ENCODE measurements at regions not wholly inside any gene's neighbourhood (a gene's known extent, or its start where the extent isn't known, plus 50 kb on each side); places are given as distances from the start of the nearest gene placed in this dataset.
"Not testable (repeated sequence)": the region's sequence is repeated elsewhere in the genome, so short reads cannot be mapped to it uniquely, and the experiment has no call there.

- no peak overlapping the region for H3K4me3 ChIP-seq (ENCODE audit: low read depth, low read length)
- no peak for DNase-seq (ENCODE audit: low read depth)
Measured at GRCh38 chr5:50501491-50502228, 60.6 kb upstream of the EMB start.

- not testable (repeated sequence) for H3K4me3 ChIP-seq (ENCODE audit: low read depth, low read length); DNase-seq (ENCODE audit: low read depth)
Measured at GRCh38 chr5:50513028-50513457, 72.0 kb upstream of the EMB start.

GRCh38 chr5:50521060-50521459, 80.0 kb upstream of the EMB start:
- DNase-seq (ENCODE audit: low read depth) = not testable (repeated sequence)

DNA sequence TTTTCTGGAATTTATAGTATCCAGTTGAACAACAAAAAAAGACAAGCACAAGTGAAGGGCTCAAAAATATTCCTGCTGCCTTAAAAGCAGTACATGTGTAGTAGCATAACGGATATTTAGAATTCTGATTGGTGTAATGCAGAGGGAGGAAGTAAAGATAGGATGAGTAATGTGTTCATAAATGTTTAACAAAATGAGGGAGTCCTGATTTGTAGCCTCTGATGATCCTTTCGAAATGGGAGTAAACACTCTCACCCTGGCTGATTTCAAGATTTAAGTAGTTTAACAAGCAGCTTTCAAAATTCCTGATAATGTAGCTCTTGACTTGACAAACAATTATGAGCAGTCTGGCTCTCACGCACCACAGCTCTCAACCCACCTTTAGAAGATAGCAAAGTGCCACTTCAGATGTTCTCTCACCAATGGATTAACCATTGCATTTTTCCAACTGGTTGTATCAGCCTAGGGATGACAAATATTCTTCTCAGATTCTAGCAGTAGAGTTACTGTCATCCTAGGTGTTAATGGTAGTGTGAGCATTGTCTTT, 86.5 kb upstream of the EMB start:
- not testable (repeated sequence) for H3K4me3 ChIP-seq (ENCODE audit: low read depth, low read length); DNase-seq (ENCODE audit: low read depth)

More at GRCh38 chr5:50521060-50521459, 80.0 kb upstream of the EMB start:
- not testable (repeated sequence) for H3K4me3 ChIP-seq (ENCODE audit: low read depth, low read length)

GRCh38 chr5:50535393-50535792, 94.3 kb upstream of the EMB start:
- H3K4me3 ChIP-seq (ENCODE audit: low read depth, low read length) = no peak overlapping the region
- DNase-seq (ENCODE audit: low read depth) = no peak

DNA sequence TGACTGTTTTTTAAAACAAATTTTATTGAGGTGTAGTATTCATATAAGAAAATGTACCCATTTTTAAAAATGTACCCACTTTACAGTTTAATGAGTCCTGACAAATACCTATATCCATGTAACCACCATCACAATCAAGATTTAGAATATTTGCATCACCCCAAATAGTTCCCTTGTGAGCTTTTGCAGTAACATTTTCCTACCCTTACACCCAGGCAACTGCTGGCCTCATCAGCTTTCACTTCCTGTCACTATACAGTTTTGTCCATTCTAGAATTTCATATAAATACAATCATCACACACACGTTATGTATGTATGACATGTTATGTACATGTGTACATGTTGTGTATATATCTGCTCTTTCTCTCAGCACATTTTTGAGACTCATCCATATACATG, 96.4 kb upstream of the EMB start:
- not testable (repeated sequence) for H3K4me3 ChIP-seq (ENCODE audit: low read depth, low read length); DNase-seq (ENCODE audit: low read depth)

GRCh38 chr5:50547303-50547702, 106.2 kb upstream of the EMB start:
- DNase-seq (ENCODE audit: low read depth) = no peak

GRCh38 chr5:50550267-50550666, 109.2 kb upstream of the EMB start:
- no peak for DNase-seq (ENCODE audit: low read depth)
- H3K4me3 ChIP-seq (ENCODE audit: low read depth, low read length) = no peak overlapping the region

More at GRCh38 chr5:50547303-50547702, 106.2 kb upstream of the EMB start:
- no peak overlapping the region for H3K4me3 ChIP-seq (ENCODE audit: low read depth, low read length)

DNA sequence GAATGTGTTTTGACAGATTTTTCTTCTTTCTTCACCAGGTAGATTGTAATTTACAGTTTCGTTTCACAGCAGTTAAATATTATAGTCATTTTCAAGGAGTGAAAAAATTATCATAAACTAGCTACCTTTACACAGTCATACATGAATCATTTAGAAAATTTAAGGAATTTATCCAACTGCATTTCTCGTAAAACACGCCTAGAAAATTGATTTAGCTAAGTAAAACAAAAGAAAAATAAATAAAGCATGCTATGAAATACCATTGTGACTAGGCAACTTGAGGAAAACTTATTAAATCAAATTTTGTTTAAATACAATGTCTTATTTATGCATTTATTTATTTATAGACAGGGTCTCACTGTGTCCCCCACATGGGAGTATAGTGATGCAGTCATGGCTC, 109.9 kb upstream of the EMB start:
- no peak for DNase-seq (ENCODE audit: low read depth)
- no peak overlapping the region for H3K4me3 ChIP-seq (ENCODE audit: low read depth, low read length)

DNA sequence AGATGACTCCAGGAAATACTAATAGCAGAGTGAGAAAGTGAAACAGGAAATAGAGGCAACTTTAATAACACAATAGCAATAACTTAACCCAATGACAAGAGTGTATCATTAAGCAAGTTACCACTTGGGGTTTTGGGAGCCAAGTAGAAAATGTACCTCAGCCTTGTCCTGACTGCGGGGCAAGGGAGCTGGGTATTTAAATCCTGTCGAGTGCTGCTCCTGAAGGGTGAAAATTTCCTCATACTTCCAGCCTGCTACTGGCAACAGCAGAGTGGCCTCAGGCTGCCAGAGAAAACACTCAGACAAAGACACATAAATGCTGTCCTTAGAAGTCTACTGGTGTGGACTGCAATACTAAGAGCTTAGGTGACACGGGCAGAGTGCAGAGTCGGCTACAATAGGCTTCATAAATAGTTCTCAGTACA, 112.5 kb upstream of the EMB start:
- no peak overlapping the region for H3K4me3 ChIP-seq (ENCODE audit: low read depth, low read length)
- no peak for DNase-seq (ENCODE audit: low read depth)

DNA sequence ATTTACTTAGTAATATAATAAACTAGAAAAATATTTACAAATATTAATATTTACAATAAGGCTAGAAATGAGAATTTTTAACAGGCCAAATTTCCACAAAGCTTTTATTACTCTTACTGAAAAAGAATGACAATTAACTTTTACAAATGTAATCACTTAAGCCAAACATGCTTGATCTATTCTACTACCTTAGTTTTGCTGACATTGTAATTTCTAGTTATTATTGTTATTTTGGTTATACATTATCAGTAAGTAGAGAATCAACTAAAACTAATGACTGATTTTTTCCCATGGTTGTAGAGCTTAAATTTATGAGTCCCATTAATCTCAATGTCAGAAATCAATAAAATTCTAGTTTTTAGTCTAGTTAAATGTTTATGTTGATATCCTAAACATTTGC, 107.8 kb upstream of the PARP8 start:
- DNase-seq (ENCODE audit: low read depth); H3K4me3 ChIP-seq (ENCODE audit: low read depth, low read length): not testable (repeated sequence)

GRCh38 chr5:50559955-50560354, 106.5 kb upstream of the PARP8 start:
- H3K4me3 ChIP-seq (ENCODE audit: low read depth, low read length) = no peak overlapping the region
- DNase-seq (ENCODE audit: low read depth) = no peak

GRCh38 chr5:50562694-50563093, 103.7 kb upstream of the PARP8 start:
- no peak for DNase-seq (ENCODE audit: low read depth)
- H3K4me3 ChIP-seq (ENCODE audit: low read depth, low read length) = no peak overlapping the region

- DNase-seq (ENCODE audit: low read depth) = no peak
- no peak overlapping the region for H3K4me3 ChIP-seq (ENCODE audit: low read depth, low read length)
Measured at GRCh38 chr5:50564079-50564478, 102.4 kb upstream of the PARP8 start.

DNA sequence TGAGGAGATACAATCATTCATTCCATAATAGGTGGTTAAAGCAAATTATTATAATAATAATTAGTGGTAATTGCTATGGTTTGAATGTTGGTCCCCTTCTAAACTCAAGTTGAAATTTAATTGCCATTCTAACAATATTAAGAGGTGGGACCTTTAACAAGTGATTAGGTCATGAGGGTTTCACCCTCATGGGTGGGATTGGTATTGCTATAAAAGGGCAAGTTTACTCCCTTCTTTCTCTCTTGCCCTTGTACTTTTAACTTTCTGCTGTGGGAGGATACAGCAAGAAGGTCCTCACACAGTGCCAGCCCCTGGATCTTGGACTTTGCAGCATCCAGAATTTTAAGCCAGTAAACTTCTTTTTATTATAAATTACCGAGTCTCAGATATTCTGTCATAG, 101.9 kb upstream of the PARP8 start:
- no peak for DNase-seq (ENCODE audit: low read depth)
- H3K4me3 ChIP-seq (ENCODE audit: low read depth, low read length) = no peak overlapping the region

DNA sequence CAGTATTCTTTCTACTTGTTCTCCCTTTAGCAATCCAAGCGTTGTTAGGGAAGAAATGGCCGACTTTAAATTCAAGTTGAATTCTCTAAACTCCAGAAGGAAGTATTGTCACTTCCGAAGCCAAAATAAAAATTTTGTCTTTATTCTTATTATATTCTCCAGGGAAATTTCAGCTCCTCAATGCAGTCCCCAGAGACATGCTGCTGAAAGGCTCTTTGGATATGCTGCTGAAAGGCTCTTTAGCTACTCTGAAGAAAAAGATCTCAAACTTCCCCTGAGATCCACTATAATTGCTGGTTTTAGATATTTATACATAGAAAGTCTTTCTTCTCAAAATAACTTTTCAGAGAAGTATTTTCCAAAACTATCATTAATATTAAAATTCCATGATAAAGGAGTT, 92.3 kb upstream of the PARP8 start:
- no peak for DNase-seq (ENCODE audit: low read depth)
- no peak overlapping the region for H3K4me3 ChIP-seq (ENCODE audit: low read depth, low read length)

DNA sequence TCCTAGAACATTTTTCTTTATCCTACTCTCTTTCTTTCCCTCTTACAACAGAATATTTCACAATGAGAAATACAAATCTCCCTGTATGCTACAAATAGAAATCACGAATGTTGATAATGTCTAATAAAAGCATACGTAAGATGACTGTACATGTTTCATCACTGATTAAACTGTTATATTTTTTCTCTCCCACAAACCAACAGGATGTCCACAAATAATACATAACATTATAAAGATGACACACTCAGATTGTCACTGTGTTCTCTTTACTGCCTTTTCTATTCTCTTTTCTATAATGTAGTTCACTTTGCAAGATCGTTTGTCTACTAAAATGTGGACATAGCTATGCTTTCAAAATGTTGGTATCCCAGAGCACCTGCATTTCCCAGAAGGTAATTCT, 90.7 kb upstream of the PARP8 start:
- H3K4me3 ChIP-seq (ENCODE audit: low read depth, low read length) = no peak overlapping the region
- no peak for DNase-seq (ENCODE audit: low read depth)

- no peak overlapping the region for H3K4me3 ChIP-seq (ENCODE audit: low read depth, low read length)
- DNase-seq (ENCODE audit: low read depth) = no peak
Measured at GRCh38 chr5:50576265-50576664, 90.2 kb upstream of the PARP8 start.

DNA sequence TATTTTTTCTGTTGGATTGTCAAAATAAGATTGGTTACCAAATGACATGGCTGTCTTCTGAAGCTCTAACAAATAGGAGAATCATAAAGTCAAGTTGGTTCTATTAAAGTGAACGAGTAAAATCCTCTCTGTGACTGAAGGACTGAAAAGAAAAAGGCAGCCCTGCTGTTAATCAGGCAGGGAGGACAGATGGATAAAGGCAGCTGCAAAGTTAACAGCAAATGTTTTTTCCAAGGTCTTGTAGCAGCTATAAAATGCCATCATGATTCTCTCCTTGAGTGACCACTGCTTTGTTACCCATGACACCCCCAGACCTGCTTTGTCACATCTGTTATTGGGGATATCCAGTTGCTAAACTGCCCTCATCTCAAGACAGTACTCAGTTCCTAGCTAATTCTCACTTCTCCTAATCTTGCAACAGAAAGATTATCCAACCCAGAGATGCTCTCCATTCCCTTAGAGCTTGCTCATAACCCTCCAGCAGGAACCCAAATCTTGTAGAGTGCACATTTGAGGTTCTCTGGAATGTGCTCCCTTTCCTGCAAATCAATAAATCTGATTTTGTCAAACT, 89.7 kb upstream of the PARP8 start:
- H3K4me3 ChIP-seq (ENCODE audit: low read depth, low read length) = no peak overlapping the region
- DNase-seq (ENCODE audit: low read depth) = no peak

DNA sequence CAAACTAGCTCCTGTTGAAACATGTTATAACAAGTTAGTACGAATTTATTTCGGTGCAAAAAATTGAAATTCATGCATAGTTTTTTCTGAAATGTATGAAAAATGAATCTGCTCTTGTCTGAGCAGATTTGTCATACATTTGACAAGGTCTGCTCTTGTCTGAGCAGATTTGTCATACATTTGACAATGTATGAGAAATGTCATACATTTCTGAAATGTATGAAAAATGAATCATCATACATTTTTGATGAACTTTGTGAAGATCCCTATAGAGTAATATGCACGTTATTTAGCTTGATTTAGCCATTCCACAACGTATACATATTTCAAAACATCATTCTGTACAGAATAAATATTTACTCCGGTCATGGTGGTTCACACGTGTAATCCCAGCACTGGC, 85.9 kb upstream of the PARP8 start:
- no peak for DNase-seq (ENCODE audit: low read depth)
- no peak overlapping the region for H3K4me3 ChIP-seq (ENCODE audit: low read depth, low read length)

DNA sequence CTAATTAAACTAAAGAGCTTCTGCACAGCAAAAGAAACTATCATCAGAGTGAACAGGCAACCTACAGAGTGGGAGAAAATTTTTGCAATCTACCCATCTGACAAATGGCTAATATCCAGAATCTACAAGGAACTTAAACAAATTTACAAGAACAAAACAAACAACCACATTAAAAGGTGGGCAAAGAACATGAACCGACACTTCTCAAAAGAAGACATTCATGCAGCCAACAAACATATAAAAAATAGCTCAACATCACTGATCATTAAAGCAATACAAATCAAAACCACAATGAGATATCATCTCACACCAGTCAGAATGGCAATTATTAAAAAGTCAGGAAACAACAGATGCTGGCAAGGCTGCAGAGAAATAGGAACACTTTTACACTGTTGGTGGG, 84.6 kb upstream of the PARP8 start:
- DNase-seq (ENCODE audit: low read depth); H3K4me3 ChIP-seq (ENCODE audit: low read depth, low read length): not testable (repeated sequence)

Measured in skeletal muscle cell (primary cell).